ENCODE measurements at regions not wholly inside any gene's neighbourhood (a gene's known extent, or its start where the extent isn't known, plus 50 kb on each side); places are given as distances from the start of the nearest gene placed in this dataset.

DNA sequence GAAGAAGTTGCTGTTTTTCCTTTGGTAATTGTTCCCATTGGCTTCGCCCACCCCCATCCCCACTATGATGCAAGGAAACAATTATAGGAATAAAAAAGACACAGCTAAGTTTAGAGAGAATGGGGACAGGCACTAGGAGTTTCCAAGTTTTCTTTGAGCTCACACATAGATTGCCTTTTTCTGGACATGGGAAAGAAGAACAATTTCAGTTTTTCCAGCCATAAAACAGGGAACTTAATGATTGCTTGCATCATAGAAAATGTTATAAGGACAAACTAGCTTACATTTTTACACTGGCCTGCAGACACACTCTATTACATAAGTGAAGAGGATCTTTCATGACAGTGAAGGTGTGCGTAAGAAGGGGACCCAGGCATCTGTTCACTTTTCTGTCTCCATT, 142.3 kb upstream of the ZFHX3 start (continued):
- TF ChIP-seq, protein P1, sequence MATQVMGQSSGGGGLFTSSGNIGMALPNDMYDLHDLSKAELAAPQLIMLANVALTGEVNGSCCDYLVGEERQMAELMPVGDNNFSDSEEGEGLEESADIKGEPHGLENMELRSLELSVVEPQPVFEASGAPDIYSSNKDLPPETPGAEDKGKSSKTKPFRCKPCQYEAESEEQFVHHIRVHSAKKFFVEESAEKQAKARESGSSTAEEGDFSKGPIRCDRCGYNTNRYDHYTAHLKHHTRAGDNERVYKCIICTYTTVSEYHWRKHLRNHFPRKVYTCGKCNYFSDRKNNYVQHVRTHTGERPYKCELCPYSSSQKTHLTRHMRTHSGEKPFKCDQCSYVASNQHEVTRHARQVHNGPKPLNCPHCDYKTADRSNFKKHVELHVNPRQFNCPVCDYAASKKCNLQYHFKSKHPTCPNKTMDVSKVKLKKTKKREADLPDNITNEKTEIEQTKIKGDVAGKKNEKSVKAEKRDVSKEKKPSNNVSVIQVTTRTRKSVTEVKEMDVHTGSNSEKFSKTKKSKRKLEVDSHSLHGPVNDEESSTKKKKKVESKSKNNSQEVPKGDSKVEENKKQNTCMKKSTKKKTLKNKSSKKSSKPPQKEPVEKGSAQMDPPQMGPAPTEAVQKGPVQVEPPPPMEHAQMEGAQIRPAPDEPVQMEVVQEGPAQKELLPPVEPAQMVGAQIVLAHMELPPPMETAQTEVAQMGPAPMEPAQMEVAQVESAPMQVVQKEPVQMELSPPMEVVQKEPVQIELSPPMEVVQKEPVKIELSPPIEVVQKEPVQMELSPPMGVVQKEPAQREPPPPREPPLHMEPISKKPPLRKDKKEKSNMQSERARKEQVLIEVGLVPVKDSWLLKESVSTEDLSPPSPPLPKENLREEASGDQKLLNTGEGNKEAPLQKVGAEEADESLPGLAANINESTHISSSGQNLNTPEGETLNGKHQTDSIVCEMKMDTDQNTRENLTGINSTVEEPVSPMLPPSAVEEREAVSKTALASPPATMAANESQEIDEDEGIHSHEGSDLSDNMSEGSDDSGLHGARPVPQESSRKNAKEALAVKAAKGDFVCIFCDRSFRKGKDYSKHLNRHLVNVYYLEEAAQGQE (IDR thresholded peaks at IDR 0.05; ENCODE audit: unreplicated experiment), result no peak
- no peak for TF ChIP-seq NANOG (IDR thresholded peaks at IDR 0.05; ENCODE audit: borderline replicate concordance)
- TF ChIP-seq EZH2 (IDR thresholded peaks at IDR 0.05; ENCODE audit: low read depth, unreplicated experiment), result no peak
- TF ChIP-seq ZNF331 (CRISPR knock-in tag; IDR thresholded peaks at IDR 0.05; ENCODE audit: low read depth), result no peak
- TF ChIP-seq EZH2phosphoT487 (IDR thresholded peaks at IDR 0.05; ENCODE audit: unreplicated experiment), result no peak
- TF ChIP-seq ZNF114 (CRISPR knock-in tag; IDR thresholded peaks at IDR 0.05), result no peak
- TF ChIP-seq JUNB (IDR thresholded peaks at IDR 0.05; ENCODE audit: unreplicated experiment), result no peak
- TF ChIP-seq STAT1 (IDR thresholded peaks at IDR 0.05; ENCODE audit: unreplicated experiment), result no peak
- TF ChIP-seq, protein P2, sequence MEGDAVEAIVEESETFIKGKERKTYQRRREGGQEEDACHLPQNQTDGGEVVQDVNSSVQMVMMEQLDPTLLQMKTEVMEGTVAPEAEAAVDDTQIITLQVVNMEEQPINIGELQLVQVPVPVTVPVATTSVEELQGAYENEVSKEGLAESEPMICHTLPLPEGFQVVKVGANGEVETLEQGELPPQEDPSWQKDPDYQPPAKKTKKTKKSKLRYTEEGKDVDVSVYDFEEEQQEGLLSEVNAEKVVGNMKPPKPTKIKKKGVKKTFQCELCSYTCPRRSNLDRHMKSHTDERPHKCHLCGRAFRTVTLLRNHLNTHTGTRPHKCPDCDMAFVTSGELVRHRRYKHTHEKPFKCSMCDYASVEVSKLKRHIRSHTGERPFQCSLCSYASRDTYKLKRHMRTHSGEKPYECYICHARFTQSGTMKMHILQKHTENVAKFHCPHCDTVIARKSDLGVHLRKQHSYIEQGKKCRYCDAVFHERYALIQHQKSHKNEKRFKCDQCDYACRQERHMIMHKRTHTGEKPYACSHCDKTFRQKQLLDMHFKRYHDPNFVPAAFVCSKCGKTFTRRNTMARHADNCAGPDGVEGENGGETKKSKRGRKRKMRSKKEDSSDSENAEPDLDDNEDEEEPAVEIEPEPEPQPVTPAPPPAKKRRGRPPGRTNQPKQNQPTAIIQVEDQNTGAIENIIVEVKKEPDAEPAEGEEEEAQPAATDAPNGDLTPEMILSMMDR (conservative IDR thresholded peaks at IDR 0.05; ENCODE audit: low read depth in 2 of 2), result no peak
- TF ChIP-seq, protein P3, sequence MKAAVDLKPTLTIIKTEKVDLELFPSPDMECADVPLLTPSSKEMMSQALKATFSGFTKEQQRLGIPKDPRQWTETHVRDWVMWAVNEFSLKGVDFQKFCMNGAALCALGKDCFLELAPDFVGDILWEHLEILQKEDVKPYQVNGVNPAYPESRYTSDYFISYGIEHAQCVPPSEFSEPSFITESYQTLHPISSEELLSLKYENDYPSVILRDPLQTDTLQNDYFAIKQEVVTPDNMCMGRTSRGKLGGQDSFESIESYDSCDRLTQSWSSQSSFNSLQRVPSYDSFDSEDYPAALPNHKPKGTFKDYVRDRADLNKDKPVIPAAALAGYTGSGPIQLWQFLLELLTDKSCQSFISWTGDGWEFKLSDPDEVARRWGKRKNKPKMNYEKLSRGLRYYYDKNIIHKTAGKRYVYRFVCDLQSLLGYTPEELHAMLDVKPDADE (IDR thresholded peaks at IDR 0.05), result no peak
- TF ChIP-seq POLR2AphosphoS5 (IDR thresholded peaks at IDR 0.05; ENCODE audit: low read depth), result no peak

DNA sequence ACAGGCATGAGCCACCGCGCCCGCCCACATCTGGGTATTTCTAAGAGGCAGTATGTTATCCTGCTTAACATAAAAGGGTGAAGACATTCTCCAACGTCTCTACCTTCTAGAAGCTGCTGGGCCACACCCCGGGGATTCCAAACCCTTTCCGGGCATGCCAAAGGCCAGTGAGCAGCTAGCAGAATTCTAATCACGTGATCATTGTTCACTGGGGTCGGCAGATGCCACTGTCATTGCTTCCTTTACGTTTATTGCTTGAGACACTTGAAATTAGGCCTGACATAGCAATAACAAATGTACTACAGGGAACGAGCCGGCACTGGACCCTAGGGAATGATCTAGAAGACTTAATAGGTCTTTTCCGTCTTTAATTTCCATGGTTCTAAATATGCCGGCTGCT, 141.2 kb upstream of the ZFHX3 start:
- H2AFZ ChIP-seq, result no peak overlapping the region
- no peak overlapping the region for H3K27ac ChIP-seq (ENCODE audit: low read depth)
- ATAC-seq (no peak), DNase-seq (ENCODE audit: low spot score) (no peak)
- H3F3A ChIP-seq (replicated peaks; ENCODE audit: low read depth), result no peaks in the 10 kb centered on the region
- no peak overlapping the region for H3K4me2 ChIP-seq
- no peaks in the 10 kb centered on the region for H3K9me2 ChIP-seq (ENCODE audit: insufficient read depth)
- H3K79me2 ChIP-seq (replicated peaks; ENCODE audit: insufficient read depth), result no peaks in the 10 kb centered on the region
- no peak overlapping the region for H3K4me3 Mint-ChIP-seq
- no peaks in the 10 kb centered on the region for H3K36me3 ChIP-seq (ENCODE audit: insufficient read depth)
- H3K27me3 ChIP-seq (ENCODE audit: insufficient read depth), result no peaks in the 10 kb centered on the region
- H3K9me3 Mint-ChIP-seq, result peaks cover 4% of the 10 kb centered on the region; the same call in 1 of the 3 replicates
- H3K36me3 Mint-ChIP-seq (ENCODE audit: low read depth), result no peaks in the 10 kb centered on the region
- H3K4me1 ChIP-seq (ENCODE audit: insufficient read depth), result peaks cover 3% of the 10 kb centered on the region; the same call in 1 of the 2 replicates
- no peak overlapping the region for H3K27ac Mint-ChIP-seq
- H3K4me3 ChIP-seq, result no peak overlapping the region
- no peaks in the 10 kb centered on the region for H4K20me1 ChIP-seq (replicated peaks; ENCODE audit: insufficient read depth)
- peaks cover 10% of the 10 kb centered on the region for H3K4me1 Mint-ChIP-seq
- peaks cover 9% of the 10 kb centered on the region for H3K27me3 Mint-ChIP-seq (ENCODE audit: insufficient read depth, low read depth, poor library complexity)
- TF ChIP-seq STAT1 (IDR thresholded peaks at IDR 0.05; ENCODE audit: unreplicated experiment) (no peak), ZNF331 (CRISPR knock-in tag; IDR thresholded peaks at IDR 0.05; ENCODE audit: low read depth) (no peak), ZNF114 (CRISPR knock-in tag; IDR thresholded peaks at IDR 0.05) (no peak), JUNB (IDR thresholded peaks at IDR 0.05; ENCODE audit: unreplicated experiment) (no peak), EZH2phosphoT487 (IDR thresholded peaks at IDR 0.05; ENCODE audit: unreplicated experiment) (no peak), NANOG (IDR thresholded peaks at IDR 0.05; ENCODE audit: borderline replicate concordance) (no peak), POLR2AphosphoS5 (IDR thresholded peaks at IDR 0.05; ENCODE audit: low read depth) (no peak), EZH2 (IDR thresholded peaks at IDR 0.05; ENCODE audit: low read depth, unreplicated experiment) (no peak)
- TF ChIP-seq, protein P2 (conservative IDR thresholded peaks at IDR 0.05; ENCODE audit: low read depth in 2 of 2), result no peak
